ENCODE measurements at regions not wholly inside any gene's neighbourhood (a gene's known extent, or its start where the extent isn't known, plus 50 kb on each side); places are given as distances from the start of the nearest gene placed in this dataset.

DNA sequence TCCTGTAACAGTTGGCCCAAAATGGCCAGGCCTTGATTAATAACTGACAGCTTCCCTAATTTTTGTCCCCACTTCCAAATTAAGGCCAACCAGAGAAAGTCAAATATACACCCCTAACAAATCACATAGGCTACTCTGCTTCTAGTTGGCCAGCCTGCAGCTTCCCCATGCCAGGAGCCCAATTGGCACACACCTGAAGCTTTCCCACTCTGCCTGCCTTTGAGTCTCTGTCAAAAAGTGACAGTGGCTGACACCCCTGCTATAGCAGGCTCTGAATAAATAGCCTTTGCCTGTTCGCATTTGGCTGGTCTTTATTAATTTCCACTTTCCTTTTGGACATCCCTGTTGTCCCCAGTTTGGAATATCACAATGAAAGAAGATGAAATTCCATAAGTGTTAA lies 256.6 kb upstream of the NCKAP5 start:
- TF ChIP-seq, protein P1, sequence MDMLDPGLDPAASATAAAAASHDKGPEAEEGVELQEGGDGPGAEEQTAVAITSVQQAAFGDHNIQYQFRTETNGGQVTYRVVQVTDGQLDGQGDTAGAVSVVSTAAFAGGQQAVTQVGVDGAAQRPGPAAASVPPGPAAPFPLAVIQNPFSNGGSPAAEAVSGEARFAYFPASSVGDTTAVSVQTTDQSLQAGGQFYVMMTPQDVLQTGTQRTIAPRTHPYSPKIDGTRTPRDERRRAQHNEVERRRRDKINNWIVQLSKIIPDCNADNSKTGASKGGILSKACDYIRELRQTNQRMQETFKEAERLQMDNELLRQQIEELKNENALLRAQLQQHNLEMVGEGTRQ (IDR thresholded peaks at IDR 0.05; ENCODE audit: low read depth, low read length), result no peak
- TF ChIP-seq, protein P2, sequence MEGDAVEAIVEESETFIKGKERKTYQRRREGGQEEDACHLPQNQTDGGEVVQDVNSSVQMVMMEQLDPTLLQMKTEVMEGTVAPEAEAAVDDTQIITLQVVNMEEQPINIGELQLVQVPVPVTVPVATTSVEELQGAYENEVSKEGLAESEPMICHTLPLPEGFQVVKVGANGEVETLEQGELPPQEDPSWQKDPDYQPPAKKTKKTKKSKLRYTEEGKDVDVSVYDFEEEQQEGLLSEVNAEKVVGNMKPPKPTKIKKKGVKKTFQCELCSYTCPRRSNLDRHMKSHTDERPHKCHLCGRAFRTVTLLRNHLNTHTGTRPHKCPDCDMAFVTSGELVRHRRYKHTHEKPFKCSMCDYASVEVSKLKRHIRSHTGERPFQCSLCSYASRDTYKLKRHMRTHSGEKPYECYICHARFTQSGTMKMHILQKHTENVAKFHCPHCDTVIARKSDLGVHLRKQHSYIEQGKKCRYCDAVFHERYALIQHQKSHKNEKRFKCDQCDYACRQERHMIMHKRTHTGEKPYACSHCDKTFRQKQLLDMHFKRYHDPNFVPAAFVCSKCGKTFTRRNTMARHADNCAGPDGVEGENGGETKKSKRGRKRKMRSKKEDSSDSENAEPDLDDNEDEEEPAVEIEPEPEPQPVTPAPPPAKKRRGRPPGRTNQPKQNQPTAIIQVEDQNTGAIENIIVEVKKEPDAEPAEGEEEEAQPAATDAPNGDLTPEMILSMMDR (conservative IDR thresholded peaks at IDR 0.05; ENCODE audit: low read depth, low read length), result no peak
- TF ChIP-seq POLR2A (IDR thresholded peaks at IDR 0.05; ENCODE audit: low read depth, low read length) (no peak), FOS (IDR thresholded peaks at IDR 0.05; ENCODE audit: low read depth, low read length) (no peak), CEBPB (IDR thresholded peaks at IDR 0.05; ENCODE audit: low read depth, low read length) (no peak), MXI1 (IDR thresholded peaks at IDR 0.05; ENCODE audit: borderline replicate concordance, low read depth, low read length) (no peak), BHLHE40 (IDR thresholded peaks at IDR 0.05; ENCODE audit: low read depth, low read length) (no peak), SMC3 (IDR thresholded peaks at IDR 0.05; ENCODE audit: low read depth, low read length) (no peak), RCOR1 (IDR thresholded peaks at IDR 0.05; ENCODE audit: insufficient replicate concordance, low read length) (no peak), CHD1 (IDR thresholded peaks at IDR 0.05; ENCODE audit: low read depth, low read length) (no peak), RFX5 (IDR thresholded peaks at IDR 0.05; ENCODE audit: low read depth, low read length) (no peak), RAD21 (IDR thresholded peaks at IDR 0.05; ENCODE audit: low read length) (no peak)
- TF ChIP-seq, protein P3, sequence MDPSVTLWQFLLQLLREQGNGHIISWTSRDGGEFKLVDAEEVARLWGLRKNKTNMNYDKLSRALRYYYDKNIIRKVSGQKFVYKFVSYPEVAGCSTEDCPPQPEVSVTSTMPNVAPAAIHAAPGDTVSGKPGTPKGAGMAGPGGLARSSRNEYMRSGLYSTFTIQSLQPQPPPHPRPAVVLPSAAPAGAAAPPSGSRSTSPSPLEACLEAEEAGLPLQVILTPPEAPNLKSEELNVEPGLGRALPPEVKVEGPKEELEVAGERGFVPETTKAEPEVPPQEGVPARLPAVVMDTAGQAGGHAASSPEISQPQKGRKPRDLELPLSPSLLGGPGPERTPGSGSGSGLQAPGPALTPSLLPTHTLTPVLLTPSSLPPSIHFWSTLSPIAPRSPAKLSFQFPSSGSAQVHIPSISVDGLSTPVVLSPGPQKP (IDR thresholded peaks at IDR 0.05; ENCODE audit: borderline replicate concordance, low read depth, low read length), result no peak
